Fibroblast of mammary gland (primary cell): ENCODE measurements at regions not wholly inside any gene's neighbourhood (a gene's known extent, or its start where the extent isn't known, plus 50 kb on each side); places are given as distances from the start of the nearest gene placed in this dataset.
A peak's percentile ranks its signal among the peaks of the same experiment; 100 is the strongest.

Experiments
- DNase-seq: peaks from one replicate; pipeline ENCODE4 v3.0.0-alpha.2; 2010; ENCODE audit warnings: low read depth
- H3K4me3 ChIP-seq: 2 replicates; pipeline ENCODE4 v1.5.1; 2011; ENCODE audit warnings: low read depth, mild to moderate bottlenecking, low read length, moderate library complexity; ENCODE audit not compliant: control insufficient read depth
- TF ChIP-seq, protein P1 (sequence below): conservative IDR thresholded peaks from 2 replicates; pipeline ENCODE4 v1.5.1; 2011; ENCODE audit warnings: low read depth, low read length, inconsistent platforms; ENCODE audit not compliant: control insufficient read depth, insufficient read depth

DNA sequence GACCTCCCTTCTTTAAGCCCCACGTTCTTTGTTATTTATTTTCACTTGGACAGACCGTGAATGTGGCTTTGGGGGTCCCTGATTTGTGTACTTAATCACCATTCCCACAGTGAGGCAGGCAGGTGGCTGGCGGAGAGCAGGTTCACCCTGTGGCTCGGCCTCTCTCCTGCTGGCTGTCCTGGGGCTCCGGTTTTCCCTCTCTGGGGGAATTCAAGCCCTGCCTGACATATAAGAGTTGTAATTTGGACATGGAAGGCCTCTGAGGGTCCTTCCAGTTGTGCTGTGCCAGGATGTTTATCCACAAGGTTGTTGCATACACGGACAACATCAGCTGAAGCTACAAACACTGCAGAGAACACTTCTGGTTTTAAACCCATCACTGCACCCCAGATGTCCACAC is 824.5 kb downstream of the TBC1D22A start:
- TF ChIP-seq, protein P1, sequence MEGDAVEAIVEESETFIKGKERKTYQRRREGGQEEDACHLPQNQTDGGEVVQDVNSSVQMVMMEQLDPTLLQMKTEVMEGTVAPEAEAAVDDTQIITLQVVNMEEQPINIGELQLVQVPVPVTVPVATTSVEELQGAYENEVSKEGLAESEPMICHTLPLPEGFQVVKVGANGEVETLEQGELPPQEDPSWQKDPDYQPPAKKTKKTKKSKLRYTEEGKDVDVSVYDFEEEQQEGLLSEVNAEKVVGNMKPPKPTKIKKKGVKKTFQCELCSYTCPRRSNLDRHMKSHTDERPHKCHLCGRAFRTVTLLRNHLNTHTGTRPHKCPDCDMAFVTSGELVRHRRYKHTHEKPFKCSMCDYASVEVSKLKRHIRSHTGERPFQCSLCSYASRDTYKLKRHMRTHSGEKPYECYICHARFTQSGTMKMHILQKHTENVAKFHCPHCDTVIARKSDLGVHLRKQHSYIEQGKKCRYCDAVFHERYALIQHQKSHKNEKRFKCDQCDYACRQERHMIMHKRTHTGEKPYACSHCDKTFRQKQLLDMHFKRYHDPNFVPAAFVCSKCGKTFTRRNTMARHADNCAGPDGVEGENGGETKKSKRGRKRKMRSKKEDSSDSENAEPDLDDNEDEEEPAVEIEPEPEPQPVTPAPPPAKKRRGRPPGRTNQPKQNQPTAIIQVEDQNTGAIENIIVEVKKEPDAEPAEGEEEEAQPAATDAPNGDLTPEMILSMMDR = no peak

DNA sequence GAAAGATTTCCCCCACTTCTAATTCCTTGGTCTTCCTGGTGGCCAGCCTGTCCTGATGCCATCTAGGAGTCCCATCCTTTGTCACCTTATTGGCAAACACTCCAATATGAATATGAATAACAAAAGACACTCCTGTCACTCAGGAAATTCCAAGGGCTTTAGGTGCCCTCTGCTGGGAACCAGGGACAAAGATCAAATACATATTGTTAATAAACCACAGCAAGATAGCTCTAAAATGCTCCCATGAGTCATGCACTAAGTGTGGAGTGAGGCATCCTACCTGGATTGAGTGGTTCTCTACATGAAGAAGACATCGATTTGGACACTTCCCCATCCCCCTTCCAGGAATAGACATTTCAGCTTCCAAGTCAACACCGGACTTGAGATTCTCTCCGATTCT is 823.6 kb downstream of the TBC1D22A start:
- no peak overlapping the region for H3K4me3 ChIP-seq
- TF ChIP-seq, protein P1 = no peak
- DNase-seq = no peak

More for the DNA sequence above, 824.5 kb downstream of the TBC1D22A start:
- no peak overlapping the region for H3K4me3 ChIP-seq
- no peak for DNase-seq

DNA sequence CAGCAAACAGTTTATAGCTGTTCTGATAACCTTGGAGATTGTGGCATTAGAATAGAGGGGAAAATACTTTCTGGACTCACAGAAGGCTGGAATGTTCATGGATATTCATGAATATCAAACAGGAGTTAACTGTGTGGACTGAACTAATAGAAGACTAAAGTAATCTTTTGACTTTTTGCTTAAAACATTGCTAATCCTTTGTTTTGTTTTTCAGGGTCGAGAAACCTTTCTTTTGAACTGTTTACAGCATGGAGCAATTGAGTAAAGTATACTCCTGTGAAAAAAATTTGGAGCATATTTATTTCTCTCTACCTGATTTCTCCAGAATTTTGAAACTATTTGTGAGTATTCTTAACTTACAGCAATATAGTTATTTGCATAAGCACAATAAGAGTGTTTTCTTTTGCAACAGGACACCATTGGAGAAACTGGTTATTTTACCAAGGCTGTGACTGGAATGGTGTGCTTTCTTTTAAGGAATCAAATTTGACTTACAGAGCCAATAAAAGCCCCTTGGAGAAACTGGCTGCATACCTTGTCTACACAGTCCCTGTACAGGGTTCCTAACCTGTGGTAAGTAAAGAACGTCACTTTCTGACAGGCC is 821.6 kb downstream of the TBC1D22A start:
- no peak for DNase-seq
- no peak overlapping the region for H3K4me3 ChIP-seq
- TF ChIP-seq, protein P1 = no peak

DNA sequence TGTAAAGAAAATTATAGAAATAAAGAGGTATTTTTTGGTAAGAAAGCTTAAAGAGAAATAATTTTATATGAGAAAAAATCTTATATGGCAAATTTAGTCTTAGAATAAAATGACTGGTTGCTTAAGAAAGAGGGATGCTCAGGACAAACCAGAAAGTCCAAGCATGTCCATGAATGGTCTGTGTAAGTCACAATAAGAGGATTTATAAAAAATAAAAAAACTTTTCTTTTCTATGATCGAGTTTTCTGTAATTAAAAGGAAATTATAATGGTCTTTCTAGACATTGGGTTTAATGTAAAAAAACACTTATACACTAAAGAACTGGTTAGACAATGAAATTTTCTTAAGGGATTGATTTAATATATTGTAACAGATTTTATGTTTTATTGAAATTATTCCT is 819.6 kb downstream of the TBC1D22A start:
- TF ChIP-seq, protein P1 = no peak
- DNase-seq = peak; percentile 1
- no peak overlapping the region for H3K4me3 ChIP-seq

DNA sequence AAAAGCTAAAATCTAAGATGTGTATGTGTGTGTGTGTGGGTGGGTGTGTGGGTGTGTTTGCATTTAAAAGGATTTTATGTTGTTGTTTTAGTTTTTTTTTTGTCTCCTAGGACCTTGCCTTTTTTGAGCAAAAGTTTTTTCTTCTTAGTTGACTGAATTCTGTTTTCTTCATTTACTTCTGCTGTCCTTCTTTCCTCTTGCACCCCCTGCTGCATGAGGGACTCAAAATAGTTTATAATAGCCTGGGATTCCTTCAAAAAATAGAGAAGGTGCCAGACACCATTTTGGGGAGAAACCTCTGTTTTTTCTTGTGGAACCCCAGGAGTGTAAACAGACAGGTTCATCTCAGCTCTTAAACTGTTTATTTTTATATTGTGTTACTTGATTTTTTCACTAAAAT is 817.7 kb downstream of the TBC1D22A start:
- TF ChIP-seq, protein P1 = no peak
- no peak overlapping the region for H3K4me3 ChIP-seq
- DNase-seq = no peak

DNA sequence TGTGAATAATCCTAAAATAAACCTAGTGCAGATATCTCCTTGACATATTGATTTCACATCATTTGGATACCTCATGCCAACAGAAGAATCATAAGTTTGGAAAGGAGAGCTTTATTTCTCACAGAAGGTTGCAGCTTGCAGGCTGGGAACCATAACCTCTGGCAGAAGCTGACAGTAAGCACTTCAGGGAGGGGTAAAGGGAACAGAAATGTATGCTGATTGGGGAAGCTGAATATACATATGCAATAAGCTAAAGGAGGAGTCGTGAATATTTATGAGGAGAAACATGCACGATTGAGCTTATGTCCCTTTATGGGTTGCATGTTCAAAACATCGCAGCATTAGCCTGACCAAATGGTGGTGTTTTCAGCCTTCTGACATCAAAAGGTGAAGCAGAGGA is 814.5 kb downstream of the TBC1D22A start:
- no peak overlapping the region for H3K4me3 ChIP-seq
- no peak for DNase-seq
- TF ChIP-seq, protein P1 = no peak

DNA sequence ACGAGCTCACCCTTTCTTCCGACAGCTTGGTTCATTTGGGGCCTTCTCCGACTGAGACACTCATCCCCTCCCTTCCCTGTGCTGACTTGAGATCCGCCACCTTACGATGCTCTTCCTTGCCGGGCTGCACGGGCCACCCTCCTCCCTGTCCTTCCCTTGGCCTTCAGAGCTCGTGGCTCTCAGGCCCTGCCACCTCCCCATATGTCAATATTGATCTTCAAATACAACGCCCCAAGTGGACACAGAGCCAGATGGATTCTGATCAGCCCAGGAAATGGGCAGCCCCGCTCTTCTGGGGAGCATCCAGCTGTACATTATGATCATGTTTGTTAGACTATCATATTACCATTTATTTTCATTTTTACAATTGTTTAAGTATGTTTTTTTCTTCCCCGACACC is 812.8 kb downstream of the TBC1D22A start:
- TF ChIP-seq, protein P1 = no peak
- no peak overlapping the region for H3K4me3 ChIP-seq
- no peak for DNase-seq
